Neural cell (in vitro differentiated cells): ENCODE measurements at regions not wholly inside any gene's neighbourhood (a gene's known extent, or its start where the extent isn't known, plus 50 kb on each side); places are given as distances from the start of the nearest gene placed in this dataset.

ENCODE experiments used
- POLR2AphosphoS5 ChIP-seq: IDR thresholded peaks from 2 replicates; pipeline ENCODE4 v1.6.1; 2012
- SMC3 ChIP-seq: fragments of 450-650 bp; conservative IDR thresholded peaks from 2 replicates; pipeline ENCODE4 v1.6.1; 2014; ENCODE audit warnings: antibody characterized with exemption, mild to moderate bottlenecking, moderate library complexity; ENCODE audit not compliant: poor library complexity
- TF ChIP-seq, protein P1 (sequence below): fragments of 450-650 bp; IDR thresholded peaks from 2 replicates; pipeline ENCODE4 v1.5.1; 2014; ENCODE audit warnings: antibody characterized with exemption, mild to moderate bottlenecking, moderate library complexity; ENCODE audit not compliant: poor library complexity, severe bottlenecking
- TF ChIP-seq, protein P2 (sequence below): IDR thresholded peaks from 2 replicates; pipeline ENCODE4 v1.6.1; 2012; ENCODE audit warnings: borderline replicate concordance

DNA sequence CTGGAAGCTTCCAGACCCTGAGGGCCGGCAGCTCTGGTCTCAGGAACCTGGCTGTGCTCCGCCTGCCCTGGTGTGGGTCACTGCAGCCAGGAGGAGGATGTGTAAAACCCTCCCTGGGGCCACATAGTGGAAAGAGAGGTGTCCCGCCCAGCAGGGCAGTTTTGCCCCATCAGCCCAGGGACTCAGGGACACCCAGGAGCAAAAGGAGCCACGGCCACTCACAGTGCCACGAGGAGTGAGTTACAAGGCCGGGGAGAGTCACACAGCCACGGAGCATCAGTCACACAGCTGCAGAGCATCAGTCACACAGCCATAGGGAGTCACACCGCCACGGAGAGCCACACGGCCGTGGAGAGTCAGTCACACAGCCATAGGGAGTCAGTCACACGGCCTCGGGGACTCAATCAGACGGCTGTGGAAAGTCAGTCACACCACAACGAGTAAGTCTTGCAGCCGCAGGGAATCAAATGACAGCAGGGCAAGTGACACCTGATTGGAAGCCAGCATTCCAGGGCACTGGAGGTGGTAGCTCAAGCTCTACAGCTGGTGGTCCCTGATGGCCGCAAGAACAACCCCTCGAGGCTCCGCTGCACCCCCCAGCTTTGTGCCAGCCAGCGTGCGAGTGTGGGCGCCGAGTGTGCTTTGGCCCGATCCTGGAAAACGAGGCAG is 60.9 kb downstream of the DLL1 start:
- TF ChIP-seq, protein P1, sequence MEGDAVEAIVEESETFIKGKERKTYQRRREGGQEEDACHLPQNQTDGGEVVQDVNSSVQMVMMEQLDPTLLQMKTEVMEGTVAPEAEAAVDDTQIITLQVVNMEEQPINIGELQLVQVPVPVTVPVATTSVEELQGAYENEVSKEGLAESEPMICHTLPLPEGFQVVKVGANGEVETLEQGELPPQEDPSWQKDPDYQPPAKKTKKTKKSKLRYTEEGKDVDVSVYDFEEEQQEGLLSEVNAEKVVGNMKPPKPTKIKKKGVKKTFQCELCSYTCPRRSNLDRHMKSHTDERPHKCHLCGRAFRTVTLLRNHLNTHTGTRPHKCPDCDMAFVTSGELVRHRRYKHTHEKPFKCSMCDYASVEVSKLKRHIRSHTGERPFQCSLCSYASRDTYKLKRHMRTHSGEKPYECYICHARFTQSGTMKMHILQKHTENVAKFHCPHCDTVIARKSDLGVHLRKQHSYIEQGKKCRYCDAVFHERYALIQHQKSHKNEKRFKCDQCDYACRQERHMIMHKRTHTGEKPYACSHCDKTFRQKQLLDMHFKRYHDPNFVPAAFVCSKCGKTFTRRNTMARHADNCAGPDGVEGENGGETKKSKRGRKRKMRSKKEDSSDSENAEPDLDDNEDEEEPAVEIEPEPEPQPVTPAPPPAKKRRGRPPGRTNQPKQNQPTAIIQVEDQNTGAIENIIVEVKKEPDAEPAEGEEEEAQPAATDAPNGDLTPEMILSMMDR, result no peak
- TF ChIP-seq POLR2AphosphoS5 (no peak), SMC3 (no peak)
- TF ChIP-seq, protein P2, sequence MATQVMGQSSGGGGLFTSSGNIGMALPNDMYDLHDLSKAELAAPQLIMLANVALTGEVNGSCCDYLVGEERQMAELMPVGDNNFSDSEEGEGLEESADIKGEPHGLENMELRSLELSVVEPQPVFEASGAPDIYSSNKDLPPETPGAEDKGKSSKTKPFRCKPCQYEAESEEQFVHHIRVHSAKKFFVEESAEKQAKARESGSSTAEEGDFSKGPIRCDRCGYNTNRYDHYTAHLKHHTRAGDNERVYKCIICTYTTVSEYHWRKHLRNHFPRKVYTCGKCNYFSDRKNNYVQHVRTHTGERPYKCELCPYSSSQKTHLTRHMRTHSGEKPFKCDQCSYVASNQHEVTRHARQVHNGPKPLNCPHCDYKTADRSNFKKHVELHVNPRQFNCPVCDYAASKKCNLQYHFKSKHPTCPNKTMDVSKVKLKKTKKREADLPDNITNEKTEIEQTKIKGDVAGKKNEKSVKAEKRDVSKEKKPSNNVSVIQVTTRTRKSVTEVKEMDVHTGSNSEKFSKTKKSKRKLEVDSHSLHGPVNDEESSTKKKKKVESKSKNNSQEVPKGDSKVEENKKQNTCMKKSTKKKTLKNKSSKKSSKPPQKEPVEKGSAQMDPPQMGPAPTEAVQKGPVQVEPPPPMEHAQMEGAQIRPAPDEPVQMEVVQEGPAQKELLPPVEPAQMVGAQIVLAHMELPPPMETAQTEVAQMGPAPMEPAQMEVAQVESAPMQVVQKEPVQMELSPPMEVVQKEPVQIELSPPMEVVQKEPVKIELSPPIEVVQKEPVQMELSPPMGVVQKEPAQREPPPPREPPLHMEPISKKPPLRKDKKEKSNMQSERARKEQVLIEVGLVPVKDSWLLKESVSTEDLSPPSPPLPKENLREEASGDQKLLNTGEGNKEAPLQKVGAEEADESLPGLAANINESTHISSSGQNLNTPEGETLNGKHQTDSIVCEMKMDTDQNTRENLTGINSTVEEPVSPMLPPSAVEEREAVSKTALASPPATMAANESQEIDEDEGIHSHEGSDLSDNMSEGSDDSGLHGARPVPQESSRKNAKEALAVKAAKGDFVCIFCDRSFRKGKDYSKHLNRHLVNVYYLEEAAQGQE, result no peak
